MCF 10A (cell line): ENCODE measurements at regions not wholly inside any gene's neighbourhood (a gene's known extent, or its start where the extent isn't known, plus 50 kb on each side); places are given as distances from the start of the nearest gene placed in this dataset.

Source experiments
- BruUV-seq: library from RNA; stranded (reverse); fragments of 400-500 nt; replicated peaks from 2 replicates; lab custom pipeline; 2021; lab: Mats Ljungman, UMichigan
- CTCF ChIA-PET: fragments of 300-600 bp; sonication (Branson Sonifier 250); formaldehyde crosslinking; extraction: SDS; loops from one replicate; lab custom pipeline; 2021; ENCODE audit warnings: antibody characterized with exemption, inconsistent platforms; lab: Yijun Ruan, JAX
- POLR2A ChIA-PET: fragments of 300-600, 350-650 bp; sonication (Branson Sonifier 250); formaldehyde crosslinking; extraction: SDS; loops from one replicate; lab custom pipeline; 2020; ENCODE audit warnings: antibody characterized with exemption, inconsistent platforms; lab: Yijun Ruan, JAX
- DNase-seq: peaks from one replicate; pipeline ENCODE4 v3.0.0-alpha.2; 2018; ENCODE audit not compliant: unreplicated experiment
- H3K27ac Mint-ChIP-seq: one replicate; pipeline ENCODE4 v1.8.0; 2022; ENCODE audit warnings: mild to moderate bottlenecking, low read depth, mixed read lengths; ENCODE audit not compliant: unreplicated experiment
- H3K27me3 Mint-ChIP-seq: one replicate; pipeline ENCODE4 v1.8.0; 2022; ENCODE audit warnings: mixed read lengths; ENCODE audit not compliant: insufficient read depth, unreplicated experiment
- H3K36me3 Mint-ChIP-seq: one replicate; pipeline ENCODE4 v1.8.0; 2022; ENCODE audit warnings: mild to moderate bottlenecking, moderate library complexity, mixed read lengths; ENCODE audit not compliant: insufficient read depth, unreplicated experiment
- H3K4me1 Mint-ChIP-seq: one replicate; pipeline ENCODE4 v1.8.0; 2022; ENCODE audit warnings: mixed read lengths; ENCODE audit not compliant: insufficient read depth, unreplicated experiment
- H3K4me3 Mint-ChIP-seq: one replicate; pipeline ENCODE4 v1.8.0; 2022; ENCODE audit warnings: mild to moderate bottlenecking, moderate library complexity, mixed read lengths; ENCODE audit not compliant: unreplicated experiment
- H3K9me3 Mint-ChIP-seq: one replicate; pipeline ENCODE4 v1.8.0; 2022; ENCODE audit warnings: mixed read lengths; ENCODE audit not compliant: unreplicated experiment
- intact Hi-C: fragments of 100-400 bp; cut with micrococcal nuclease; formaldehyde crosslinking; loops from 2 replicates; pipeline ENCODE4 v1.14.1; 2022
- TF ChIP-seq, protein P1 (sequence below): fragments of 200-600 bp; IDR thresholded peaks from one replicate; pipeline ENCODE4 v1.8.0; 2022; ENCODE audit warnings: antibody characterized with exemption, mild to moderate bottlenecking; ENCODE audit not compliant: unreplicated experiment

DNA sequence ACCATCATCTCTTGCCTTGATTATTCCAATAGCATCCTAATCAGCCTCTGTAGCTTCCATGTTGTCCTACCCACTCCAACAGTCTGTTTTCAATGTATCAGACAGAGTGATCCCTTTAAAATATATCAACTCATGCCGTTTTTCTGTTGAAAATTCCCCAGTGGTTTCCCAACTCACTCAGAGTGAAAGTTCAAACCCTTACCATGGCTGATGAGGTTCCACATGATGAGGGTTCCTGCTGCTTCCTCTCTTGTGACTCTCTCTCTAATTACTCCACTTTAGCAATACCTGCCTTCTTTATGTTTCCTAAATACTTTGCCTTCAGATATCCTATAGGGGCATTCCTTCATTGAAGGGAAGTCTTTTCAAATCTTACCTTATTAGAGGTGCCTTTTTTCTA, 334.7 kb downstream of the PPP1R2C start:
- H3K27me3 Mint-ChIP-seq, result peaks cover 49% of the 10 kb centered on the region
- intact Hi-C loops, result no loop called here
- no peaks in the 10 kb centered on the region for H3K36me3 Mint-ChIP-seq
- ChIA-PET CTCF (interaction anchor here (0.6 to 0.7 kb wide), 2 partner anchors 79 to 919 kb away, joined by 3 read pairs; no protein-coding TSS in a partner anchor), POLR2A (no interaction called here)
- no peak overlapping the region for H3K4me3 Mint-ChIP-seq
- TF ChIP-seq, protein P1, sequence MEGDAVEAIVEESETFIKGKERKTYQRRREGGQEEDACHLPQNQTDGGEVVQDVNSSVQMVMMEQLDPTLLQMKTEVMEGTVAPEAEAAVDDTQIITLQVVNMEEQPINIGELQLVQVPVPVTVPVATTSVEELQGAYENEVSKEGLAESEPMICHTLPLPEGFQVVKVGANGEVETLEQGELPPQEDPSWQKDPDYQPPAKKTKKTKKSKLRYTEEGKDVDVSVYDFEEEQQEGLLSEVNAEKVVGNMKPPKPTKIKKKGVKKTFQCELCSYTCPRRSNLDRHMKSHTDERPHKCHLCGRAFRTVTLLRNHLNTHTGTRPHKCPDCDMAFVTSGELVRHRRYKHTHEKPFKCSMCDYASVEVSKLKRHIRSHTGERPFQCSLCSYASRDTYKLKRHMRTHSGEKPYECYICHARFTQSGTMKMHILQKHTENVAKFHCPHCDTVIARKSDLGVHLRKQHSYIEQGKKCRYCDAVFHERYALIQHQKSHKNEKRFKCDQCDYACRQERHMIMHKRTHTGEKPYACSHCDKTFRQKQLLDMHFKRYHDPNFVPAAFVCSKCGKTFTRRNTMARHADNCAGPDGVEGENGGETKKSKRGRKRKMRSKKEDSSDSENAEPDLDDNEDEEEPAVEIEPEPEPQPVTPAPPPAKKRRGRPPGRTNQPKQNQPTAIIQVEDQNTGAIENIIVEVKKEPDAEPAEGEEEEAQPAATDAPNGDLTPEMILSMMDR, result no peak
- H3K9me3 Mint-ChIP-seq, result peaks cover 6% of the 10 kb centered on the region
- no peak for DNase-seq
- BruUV-seq, result no TSS peak
- no peak overlapping the region for H3K27ac Mint-ChIP-seq
- H3K4me1 Mint-ChIP-seq, result no peaks in the 10 kb centered on the region

DNA sequence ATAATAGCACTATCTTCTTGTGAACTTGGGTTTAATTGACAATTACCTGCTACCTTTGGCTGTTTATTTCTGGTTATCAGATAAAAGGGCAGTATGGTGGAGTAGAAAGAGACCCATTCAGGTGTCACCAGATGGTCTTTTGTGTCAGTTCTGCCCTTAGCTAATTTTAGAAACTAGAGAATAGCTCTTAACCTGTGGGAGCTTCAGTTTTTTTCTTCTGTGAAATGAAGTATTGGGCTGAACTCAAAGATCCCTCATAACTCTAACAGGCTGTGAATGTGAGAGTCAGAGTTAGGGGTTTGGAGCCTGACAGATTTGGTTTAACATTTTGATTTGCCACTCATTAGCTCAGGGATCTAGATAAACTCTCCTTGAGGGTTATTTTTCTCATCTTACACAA, 335.2 kb downstream of the PPP1R2C start:
- H3K27me3 Mint-ChIP-seq, result peaks cover 54% of the 10 kb centered on the region
- H3K4me3 Mint-ChIP-seq, result no peak overlapping the region
- H3K4me1 Mint-ChIP-seq, result no peaks in the 10 kb centered on the region
- ChIA-PET CTCF (interaction anchor here (0.6 to 0.7 kb wide), 2 partner anchors 79 to 919 kb away, joined by 3 read pairs; no protein-coding TSS in a partner anchor), POLR2A (no interaction called here)
- no peak for DNase-seq
- peaks cover 6% of the 10 kb centered on the region for H3K9me3 Mint-ChIP-seq
- no TSS peak for BruUV-seq
- intact Hi-C loops, result no loop called here
- H3K27ac Mint-ChIP-seq, result no peak overlapping the region
- no peaks in the 10 kb centered on the region for H3K36me3 Mint-ChIP-seq
- TF ChIP-seq, protein P1, result no peak

DNA sequence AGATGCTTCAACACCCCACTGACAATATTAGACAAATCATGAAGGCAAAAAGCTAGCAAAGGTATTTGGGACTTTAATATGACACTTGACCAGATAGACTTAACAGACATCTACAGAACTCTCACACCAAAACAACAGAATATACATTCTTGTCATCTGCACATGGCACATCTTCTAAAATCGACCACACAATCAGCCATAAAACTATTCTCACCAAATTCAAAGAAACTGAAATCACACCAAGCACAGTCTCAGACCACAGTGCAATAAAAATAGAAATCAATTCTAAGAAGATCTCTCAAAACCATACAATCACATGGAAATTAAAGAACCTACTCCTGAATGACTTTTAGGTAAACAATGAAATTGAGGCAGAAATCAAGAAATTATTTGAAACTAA, 340.8 kb downstream of the PPP1R2C start:
- BruUV-seq, result no TSS peak
- no peak for DNase-seq
- CTCF ChIA-PET, result interaction anchor here (0.7 kb wide), 1 partner anchor 18 kb away, joined by 3 read pairs; no protein-coding TSS in a partner anchor

DNA sequence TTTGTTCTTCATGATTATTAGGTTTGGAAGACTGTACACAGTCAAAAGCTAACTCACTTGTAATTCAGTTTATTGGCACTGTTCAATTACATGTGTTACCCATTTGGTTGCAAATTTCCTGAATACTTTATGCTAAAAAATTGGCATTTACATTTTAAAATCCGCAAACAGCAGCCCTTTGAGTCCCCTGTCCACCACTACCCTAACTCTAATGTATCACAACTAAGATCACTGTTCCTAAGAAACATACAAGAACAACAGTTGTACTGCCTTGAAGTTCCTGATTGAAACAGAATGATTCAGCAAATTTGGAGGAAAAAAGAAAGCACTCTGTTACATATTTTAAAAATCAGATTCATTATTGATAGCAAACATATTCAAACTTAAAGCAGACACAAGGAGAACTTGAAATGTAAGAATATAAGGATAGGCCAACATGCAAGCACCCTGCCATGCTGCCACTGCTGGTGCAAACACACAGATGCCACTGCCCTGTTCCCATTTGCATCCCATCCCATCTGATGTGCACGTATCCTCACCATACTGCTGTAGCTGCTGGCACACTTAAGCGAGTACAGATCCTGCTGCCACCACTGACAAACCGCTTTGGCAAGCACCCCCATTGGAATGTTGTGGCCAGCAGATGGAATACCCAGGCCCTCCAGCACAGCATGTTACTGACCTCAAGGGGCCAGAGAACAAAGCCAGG, 343.4 kb downstream of the PPP1R2C start:
- Mint-ChIP-seq H3K4me1 (no peaks in the 10 kb centered on the region), H3K9me3 (no peaks in the 10 kb centered on the region), H3K4me3 (no peak overlapping the region), H3K27ac (no peak overlapping the region), H3K27me3 (peaks cover 72% of the 10 kb centered on the region), H3K36me3 (no peaks in the 10 kb centered on the region)
- no peak for DNase-seq
- ChIA-PET CTCF (no interaction called here), POLR2A (no interaction called here)
- TF ChIP-seq, protein P1, result no peak
- intact Hi-C loops, result no loop called here
- no TSS peak for BruUV-seq

More for the DNA sequence above, 340.8 kb downstream of the PPP1R2C start:
- H3K9me3 Mint-ChIP-seq, result no peaks in the 10 kb centered on the region
- TF ChIP-seq, protein P1, result no peak
- no peak overlapping the region for H3K4me3 Mint-ChIP-seq
- POLR2A ChIA-PET, result interaction anchor here (0.5 kb wide), 1 partner anchor 118 kb away, joined by 3 read pairs; no protein-coding TSS in a partner anchor
- H3K27ac Mint-ChIP-seq, result no peak overlapping the region
- H3K36me3 Mint-ChIP-seq, result no peaks in the 10 kb centered on the region
- peaks cover 67% of the 10 kb centered on the region for H3K27me3 Mint-ChIP-seq
- H3K4me1 Mint-ChIP-seq, result no peaks in the 10 kb centered on the region
- intact Hi-C loops, result no loop called here
